Motor neuron (in vitro differentiated cells): ENCODE measurements at regions not wholly inside any gene's neighbourhood (a gene's known extent, or its start where the extent isn't known, plus 50 kb on each side); places are given as distances from the start of the nearest gene placed in this dataset.
A peak's percentile ranks its signal among the peaks of the same experiment; 100 is the strongest.
"Not testable (repeated sequence)": the region's sequence is repeated elsewhere in the genome, so short reads cannot be mapped to it uniquely, and the experiment has no call there.

Source experiments
- ATAC-seq, 8 experiments: fragments of 200-7000 bp; cut with Tn5 transposase; replicated peaks in 6 of 8; 2 replicates each; pipeline ENCODE4 v1.8.0; 2021; ENCODE audit warnings: mild to moderate bottlenecking in 8 of 8, moderate library complexity in 8 of 8
- H3K27ac ChIP-seq, 2 donors: fragments of 250-450 bp; sonication (Bioruptor Pico); 2 replicates each; pipeline ENCODE4 v1.9.0; 2021; ENCODE audit warnings: antibody characterized with exemption in 2 of 2, mild to moderate bottlenecking in 2 of 2, moderate library complexity in 1 of 2
- H3K4me1 ChIP-seq, 2 donors: fragments of 250-450 bp; sonication (Bioruptor Pico); replicated peaks in 1 of 2; 2 replicates each; pipeline ENCODE4 v1.6.1; 2021; ENCODE audit warnings: antibody characterized with exemption in 2 of 2, mild to moderate bottlenecking in 2 of 2, moderate library complexity in 1 of 2
- H3K4me3 ChIP-seq, 5 donors: fragments of 250-450 bp; sonication (Bioruptor Pico); 2 replicates each; pipeline ENCODE4 v1.9.0; 2021; ENCODE audit warnings: antibody characterized with exemption in 5 of 5, mild to moderate bottlenecking in 5 of 5, moderate library complexity in 4 of 5
- WGBS, 10 experiments: fragments of 450-650 bp; shearing (Covaris generic); methylation state at CpG; one replicate each; pipeline ENCODE4 v1.0.0; 2022; 5-methylcytosine and 5-hydroxymethylcytosine counted together
- in situ Hi-C, 9 experiments: fragments of 400-800 bp; cut with MboI; loops; one replicate each; pipeline ENCODE4 v1.15.0; 2021; ENCODE audit warnings: low sequenced_read_pairs in 9 of 9, low pct_unique_long_range_greater_than_20kb in 2 of 9; ENCODE audit not compliant: unreplicated experiment in 9 of 9

GRCh38 chr7:35853194-35853593, 52.3 kb downstream of the SEPTIN7 start:
- 89 to 100% (median 98%) methylated on average over 1 to 7 of the region's 7 CpGs; no CpG with 5 or more reads in 3 of the 10 experiments for WGBS, 10 experiments
- H3K4me3 ChIP-seq, H3K4me1 ChIP-seq, in situ Hi-C loops, ATAC-seq, H3K27ac ChIP-seq: not testable (repeated sequence)

- Histone ChIP-seq H3K4me1 (no peaks in the 10 kb centered on the region), H3K27ac (no peak overlapping the region), H3K4me3 (no peak overlapping the region)
- in situ Hi-C loops, result no loop called here
- 0 to 100% (median 33%) methylated on average over 1 of the region's 1 CpG; no CpG with 5 or more reads in 3 of the 10 experiments for WGBS, 10 experiments
- ATAC-seq, result no peak
These were observed 53.5 kb downstream of the SEPTIN7 start for GRCh38 chr7:35854311-35854710.

GRCh38 chr7:35856175-35856574, 55.3 kb downstream of the SEPTIN7 start:
- in situ Hi-C loops, result no loop called here
- Histone ChIP-seq H3K4me3 (no peak overlapping the region), H3K27ac (no peak overlapping the region), H3K4me1 (no peaks in the 10 kb centered on the region)
- 50 to 100% (median 95%) methylated on average over 1 to 4 of the region's 4 CpGs for WGBS, 10 experiments
- no peak for ATAC-seq

- no peaks in the 10 kb centered on the region for H3K4me1 ChIP-seq
- in situ Hi-C loops, result no loop called here
- H3K27ac ChIP-seq, result no peak overlapping the region
- no peak for ATAC-seq
- no peak overlapping the region for H3K4me3 ChIP-seq
- WGBS, 10 experiments, result 83 to 100% (median 100%) methylated on average over 1 of the region's 1 CpG; no CpG with 5 or more reads in 1 of the 10 experiments
These were observed 59.8 kb downstream of the SEPTIN7 start for GRCh38 chr7:35860664-35861063.

- Histone ChIP-seq H3K27ac (no peak overlapping the region), H3K4me1 (no peaks in the 10 kb centered on the region), H3K4me3 (no peak overlapping the region)
- 89 to 100% (median 98%) methylated on average over 1 to 3 of the region's 3 CpGs for WGBS, 10 experiments
- ATAC-seq, result no peak
- in situ Hi-C loops, result no loop called here
These were observed 64.4 kb downstream of the SEPTIN7 start for GRCh38 chr7:35865287-35865686.

GRCh38 chr7:35866186-35866585, 65.3 kb downstream of the SEPTIN7 start:
- in situ Hi-C loops, result no loop called here
- Histone ChIP-seq H3K27ac (no peak overlapping the region), H3K4me1 (no peaks in the 10 kb centered on the region), H3K4me3 (no peak overlapping the region)
- no peak for ATAC-seq
- 0 to 100% (median 69%) methylated on average over 1 of the region's 1 CpG; no CpG with 5 or more reads in 6 of the 10 experiments for WGBS, 10 experiments

- 60 to 100% (median 91%) methylated on average over 1 of the region's 1 CpG; no CpG with 5 or more reads in 2 of the 10 experiments for WGBS, 10 experiments
- in situ Hi-C loops, H3K4me3 ChIP-seq, H3K27ac ChIP-seq, ATAC-seq, H3K4me1 ChIP-seq: not testable (repeated sequence)
These were observed 68.3 kb downstream of the SEPTIN7 start for GRCh38 chr7:35869117-35869516.

GRCh38 chr7:35869810-35870209, 69.0 kb downstream of the SEPTIN7 start:
- Histone ChIP-seq H3K4me3 (no peak overlapping the region), H3K4me1 (no peaks in the 10 kb centered on the region), H3K27ac (no peak overlapping the region)
- in situ Hi-C loops, result no loop called here
- ATAC-seq, result no peak
- 44 to 100% (median 92%) methylated on average over 2 to 5 of the region's 5 CpGs for WGBS, 10 experiments

GRCh38 chr7:35871856-35872255, 71.0 kb downstream of the SEPTIN7 start:
- Histone ChIP-seq H3K4me1 (no peaks in the 10 kb centered on the region), H3K27ac (no peak overlapping the region), H3K4me3 (no peak overlapping the region)
- in situ Hi-C loops, result no loop called here
- ATAC-seq, result no peak

GRCh38 chr7:35874886-35875285, 74.0 kb downstream of the SEPTIN7 start:
- 9 to 100% (median 93%) methylated on average over 1 of the region's 1 CpG; no CpG with 5 or more reads in 2 of the 10 experiments for WGBS, 10 experiments
- no peak overlapping the region for H3K4me3 ChIP-seq
- no peak overlapping the region for H3K27ac ChIP-seq
- H3K4me1 ChIP-seq, result no peaks in the 10 kb centered on the region
- in situ Hi-C loops, result no loop called here
- no peak for ATAC-seq

GRCh38 chr7:35875292-35875691, 74.4 kb downstream of the SEPTIN7 start:
- WGBS, 10 experiments, result 0 to 100% (median 80%) methylated on average over 1 to 2 of the region's 2 CpGs; no CpG with 5 or more reads in 1 of the 10 experiments
- no peak overlapping the region for H3K4me3 ChIP-seq
- no peak for ATAC-seq
- in situ Hi-C loops, result no loop called here
- no peaks in the 10 kb centered on the region for H3K4me1 ChIP-seq
- H3K27ac ChIP-seq, result no peak overlapping the region

GRCh38 chr7:35878351-35878750, 77.5 kb downstream of the SEPTIN7 start:
- no peaks in the 10 kb centered on the region for H3K4me1 ChIP-seq
- 80 to 100% (median 100%) methylated on average over 1 of the region's 1 CpG; no CpG with 5 or more reads in 3 of the 10 experiments for WGBS, 10 experiments
- in situ Hi-C loops, result no loop called here
- ATAC-seq, result peak in 1 of 8 experiments; percentile 41
- H3K27ac ChIP-seq, result no peak overlapping the region
- H3K4me3 ChIP-seq, result no peak overlapping the region

- peak in 3 of 8 experiments; percentile 98 to 100 (median 100) for ATAC-seq
- H3K4me3 ChIP-seq, H3K27ac ChIP-seq, H3K4me1 ChIP-seq, in situ Hi-C loops: not testable (repeated sequence)
- 0 to 50% (median 17%) methylated on average over 1 to 2 of the region's 4 CpGs; no CpG with 5 or more reads in 5 of the 10 experiments for WGBS, 10 experiments
These were observed 86.6 kb downstream of the SEPTIN7 start for GRCh38 chr7:35887430-35887829.

GRCh38 chr7:35889001-35889400, 88.1 kb downstream of the SEPTIN7 start:
- Histone ChIP-seq H3K4me1 (no peaks in the 10 kb centered on the region), H3K4me3 (no peak overlapping the region), H3K27ac (no peak overlapping the region)
- ATAC-seq, result no peak
- in situ Hi-C loops, result no loop called here
- 80 to 100% (median 93%) methylated on average over 1 to 4 of the region's 4 CpGs for WGBS, 10 experiments
